HUES6 (cell line): ENCODE measurements at regions not wholly inside any gene's neighbourhood (a gene's known extent, or its start where the extent isn't known, plus 50 kb on each side); places are given as distances from the start of the nearest gene placed in this dataset.

Experiments
- H3K27ac ChIP-seq: 2 replicates; pipeline ENCODE4 v1.7.0; 2013; ENCODE audit warnings: low read depth, mild to moderate bottlenecking, low read length, inconsistent platforms
- H3K27me3 ChIP-seq: 2 replicates; pipeline ENCODE4 v1.6.1; 2013; ENCODE audit warnings: low read length; ENCODE audit not compliant: control insufficient read depth, insufficient read depth
- H3K36me3 ChIP-seq: 2 replicates; pipeline ENCODE4 v1.6.1; 2013; ENCODE audit warnings: low read length; ENCODE audit not compliant: control insufficient read depth, insufficient read depth
- H3K4me1 ChIP-seq: 2 replicates; pipeline ENCODE4 v1.6.1; 2013; ENCODE audit warnings: low read length; ENCODE audit not compliant: control insufficient read depth, insufficient read depth
- H3K4me3 ChIP-seq: 2 replicates; pipeline ENCODE4 v1.5.1; 2013; ENCODE audit warnings: low read depth, low read length
- H3K9ac ChIP-seq: one replicate; pipeline ENCODE4 v1.6.1; 2013; ENCODE audit warnings: mild to moderate bottlenecking, low read length
- H3K9me3 ChIP-seq: 2 replicates; pipeline ENCODE4 v1.6.1; 2013; ENCODE audit warnings: low read depth, low read length; ENCODE audit not compliant: control insufficient read depth, insufficient read depth

DNA sequence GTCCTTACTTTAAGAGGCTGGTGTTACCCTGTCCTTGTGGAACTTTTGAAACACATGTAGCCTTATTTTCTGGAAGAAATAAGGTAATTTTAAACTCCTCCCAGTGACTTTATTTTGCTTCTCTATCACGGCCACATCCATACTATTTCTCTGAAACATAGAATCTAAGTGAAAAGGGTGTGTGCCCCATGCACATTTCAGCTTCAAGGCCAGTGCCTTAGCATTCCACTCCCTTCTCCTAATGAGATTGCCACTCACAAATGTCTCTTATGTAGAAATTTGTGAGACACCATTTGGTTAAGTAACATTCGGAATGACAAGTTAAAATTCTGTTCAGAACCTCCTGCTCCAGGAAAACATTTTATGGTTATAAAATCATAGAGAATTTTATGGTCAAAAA lies 562.7 kb downstream of the TUSC7 start:
- no peaks in the 10 kb centered on the region for H3K9me3 ChIP-seq
- H3K27ac ChIP-seq = no peak overlapping the region
- H3K4me1 ChIP-seq = no peaks in the 10 kb centered on the region
- no peaks in the 10 kb centered on the region for H3K27me3 ChIP-seq
- no peak overlapping the region for H3K4me3 ChIP-seq
- no peak overlapping the region for H3K9ac ChIP-seq
- no peaks in the 10 kb centered on the region for H3K36me3 ChIP-seq

GRCh38 chr3:117272876-117273523 lies 563.4 kb downstream of the TUSC7 start:
- H3K9me3 ChIP-seq = no peaks in the 10 kb centered on the region

DNA sequence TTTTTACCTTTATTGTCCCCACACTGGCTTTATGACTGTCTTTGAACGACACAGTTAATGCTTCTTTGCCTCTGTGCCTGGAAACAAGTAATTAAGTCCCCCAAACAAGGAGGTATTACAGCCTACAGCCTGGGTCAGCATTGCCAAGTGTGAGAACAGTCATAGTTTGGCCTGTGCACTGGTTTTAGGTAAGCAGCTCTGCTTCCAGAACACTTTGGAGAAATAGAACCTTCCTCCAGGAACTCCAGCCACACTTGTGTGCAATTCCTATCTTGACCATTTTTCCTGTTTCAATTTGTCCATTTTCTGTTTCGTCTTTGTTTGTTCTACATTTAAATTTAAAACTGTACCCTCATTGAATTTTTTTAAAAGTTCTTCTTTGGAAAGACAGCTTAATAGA lies 568.2 kb downstream of the TUSC7 start:
- H3K4me1 ChIP-seq = no peaks in the 10 kb centered on the region
- no peak overlapping the region for H3K9ac ChIP-seq
- H3K27me3 ChIP-seq = no peaks in the 10 kb centered on the region
- no peaks in the 10 kb centered on the region for H3K36me3 ChIP-seq
- H3K9me3 ChIP-seq = no peaks in the 10 kb centered on the region
- H3K27ac ChIP-seq = no peak overlapping the region
- no peak overlapping the region for H3K4me3 ChIP-seq

More at GRCh38 chr3:117272876-117273523, 563.4 kb downstream of the TUSC7 start:
- Histone ChIP-seq H3K4me3 (no peak overlapping the region), H3K4me1 (no peaks in the 10 kb centered on the region), H3K27ac (no peak overlapping the region), H3K36me3 (no peaks in the 10 kb centered on the region), H3K27me3 (no peaks in the 10 kb centered on the region), H3K9ac (no peak overlapping the region)

DNA sequence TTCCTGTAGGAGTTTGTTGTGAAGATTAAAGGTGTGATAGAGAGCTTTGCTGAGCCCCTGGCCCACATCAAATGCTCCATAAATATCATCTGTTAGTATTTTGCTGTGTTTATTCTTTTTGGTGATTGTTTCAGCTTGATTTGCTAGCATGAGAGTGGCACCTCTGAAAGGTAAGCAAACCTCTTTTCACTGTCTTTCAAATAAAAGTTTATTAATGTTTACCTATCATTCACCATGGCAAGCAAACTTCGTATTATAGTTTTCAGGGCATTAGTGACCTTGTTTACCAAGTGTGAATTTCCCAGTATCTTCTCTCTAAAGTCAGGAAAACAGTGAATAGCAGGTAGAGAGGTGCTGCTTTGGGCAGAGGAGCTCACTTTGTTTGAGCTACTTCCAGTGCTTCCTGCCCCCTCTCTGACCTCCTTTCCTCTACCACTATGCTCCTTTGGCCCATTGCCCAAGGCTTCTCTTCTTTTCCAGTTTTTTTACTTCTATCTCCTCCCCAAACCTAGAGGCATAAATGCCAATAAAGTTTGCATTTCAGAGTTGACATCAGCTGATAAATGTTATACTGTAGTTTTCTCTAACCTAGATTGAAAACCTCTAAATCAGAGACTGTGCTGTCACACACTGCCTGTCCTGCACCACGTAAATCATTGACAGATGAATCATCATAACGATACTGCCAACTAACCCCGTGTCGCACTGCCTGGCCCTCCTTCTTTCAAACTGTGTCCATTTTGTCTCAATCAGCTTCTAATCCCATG lies 569.0 kb downstream of the TUSC7 start:
- Histone ChIP-seq H3K4me1 (no peaks in the 10 kb centered on the region), H3K27me3 (no peaks in the 10 kb centered on the region), H3K9ac (no peak overlapping the region), H3K27ac (no peak overlapping the region), H3K36me3 (no peaks in the 10 kb centered on the region), H3K9me3 (no peaks in the 10 kb centered on the region), H3K4me3 (no peak overlapping the region)

DNA sequence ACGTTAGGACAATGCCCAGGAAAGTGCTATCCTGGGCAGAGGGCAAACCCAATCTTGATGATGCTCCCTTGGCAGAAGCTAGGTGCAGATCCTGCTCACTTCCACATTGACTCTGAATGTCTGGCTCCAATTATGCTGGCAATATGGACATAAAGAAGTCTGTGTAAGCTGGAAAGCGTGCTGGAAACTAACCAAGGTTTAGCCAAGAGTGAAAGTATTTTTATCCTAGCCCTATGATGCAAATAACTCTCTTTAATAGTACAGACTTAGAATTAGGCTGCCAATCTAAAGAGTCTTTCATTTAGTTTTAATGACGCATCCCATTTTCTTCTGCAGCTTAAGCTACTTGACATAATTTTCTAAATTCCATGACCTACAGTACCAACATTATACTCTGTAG lies 571.8 kb downstream of the TUSC7 start:
- Histone ChIP-seq H3K9ac (no peak overlapping the region), H3K4me3 (no peak overlapping the region), H3K27ac (no peak overlapping the region), H3K36me3 (no peaks in the 10 kb centered on the region), H3K4me1 (no peaks in the 10 kb centered on the region), H3K27me3 (no peaks in the 10 kb centered on the region), H3K9me3 (no peaks in the 10 kb centered on the region)

DNA sequence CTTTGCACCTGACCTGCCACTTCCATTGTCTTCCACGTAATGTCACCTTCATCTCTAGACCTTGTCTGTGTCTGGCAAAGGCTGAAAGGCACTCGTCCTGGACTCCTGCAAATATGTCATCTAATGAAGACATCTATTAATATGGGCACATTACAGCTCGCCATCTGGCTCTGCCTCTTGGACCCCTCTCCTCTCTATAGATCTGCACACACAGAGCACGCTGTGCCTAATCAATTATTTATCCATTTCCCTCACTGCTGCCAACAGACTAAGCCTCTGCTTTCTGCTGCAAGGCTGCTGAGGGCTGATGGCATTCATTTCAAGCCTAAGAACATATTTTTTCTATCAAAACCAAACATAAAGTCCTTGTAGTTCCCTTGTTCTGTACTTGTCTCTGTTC lies 573.0 kb downstream of the TUSC7 start:
- Histone ChIP-seq H3K9ac (no peak overlapping the region), H3K9me3 (no peaks in the 10 kb centered on the region), H3K36me3 (no peaks in the 10 kb centered on the region), H3K27me3 (no peaks in the 10 kb centered on the region), H3K4me1 (no peaks in the 10 kb centered on the region), H3K27ac (no peak overlapping the region), H3K4me3 (no peak overlapping the region)

- Histone ChIP-seq H3K36me3 (no peaks in the 10 kb centered on the region), H3K9me3 (no peaks in the 10 kb centered on the region), H3K9ac (no peak overlapping the region), H3K27ac (no peak overlapping the region), H3K4me3 (no peak overlapping the region), H3K27me3 (no peaks in the 10 kb centered on the region), H3K4me1 (no peaks in the 10 kb centered on the region)
Observed at GRCh38 chr3:117285737-117286136, 576.2 kb downstream of the TUSC7 start.

DNA sequence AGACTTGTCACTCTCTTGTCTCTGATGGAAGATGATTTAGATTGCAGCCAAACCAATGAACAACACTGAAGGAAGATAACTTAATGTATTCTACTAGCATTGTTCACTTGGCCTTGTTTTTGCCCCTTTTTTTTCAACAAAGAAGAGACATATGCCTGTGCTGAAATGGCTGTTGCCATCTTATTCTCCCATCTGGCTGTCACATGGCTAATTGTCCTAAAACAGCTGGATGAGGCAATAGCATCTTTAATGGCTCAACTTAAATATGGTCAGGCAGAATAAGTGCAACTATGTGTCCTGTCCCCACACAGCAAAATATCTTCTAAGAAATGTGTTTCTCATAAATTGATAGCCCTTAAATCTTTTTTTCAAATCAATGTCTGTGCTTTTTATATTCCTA lies 576.9 kb downstream of the TUSC7 start:
- Histone ChIP-seq H3K4me3 (no peak overlapping the region), H3K36me3 (no peaks in the 10 kb centered on the region), H3K9ac (no peak overlapping the region), H3K4me1 (peaks cover 2% of the 10 kb centered on the region; the same call in 1 of the 2 replicates), H3K27me3 (no peaks in the 10 kb centered on the region), H3K27ac (no peak overlapping the region), H3K9me3 (no peaks in the 10 kb centered on the region)

GRCh38 chr3:117287602-117288001 lies 578.0 kb downstream of the TUSC7 start:
- H3K4me1 ChIP-seq = peaks cover 9% of the 10 kb centered on the region; the same call in 1 of the 2 replicates
- H3K36me3 ChIP-seq = no peaks in the 10 kb centered on the region
- H3K4me3 ChIP-seq = no peak overlapping the region
- H3K27me3 ChIP-seq = no peaks in the 10 kb centered on the region
- no peak overlapping the region for H3K27ac ChIP-seq
- no peak overlapping the region for H3K9ac ChIP-seq
- H3K9me3 ChIP-seq = no peaks in the 10 kb centered on the region

- Histone ChIP-seq H3K4me1 (peaks cover 9% of the 10 kb centered on the region; the same call in 1 of the 2 replicates), H3K27me3 (no peaks in the 10 kb centered on the region), H3K9me3 (no peaks in the 10 kb centered on the region)
Observed at GRCh38 chr3:117291476-117291875, 581.9 kb downstream of the TUSC7 start.

GRCh38 chr3:117297065-117297464 lies 587.5 kb downstream of the TUSC7 start:
- peaks cover 3% of the 10 kb centered on the region; the same call in 1 of the 2 replicates for H3K4me1 ChIP-seq
- H3K9me3 ChIP-seq = no peaks in the 10 kb centered on the region

More at GRCh38 chr3:117291476-117291875, 581.9 kb downstream of the TUSC7 start:
- H3K36me3 ChIP-seq = no peaks in the 10 kb centered on the region
- H3K9ac ChIP-seq = no peak overlapping the region
- H3K4me3 ChIP-seq = no peak overlapping the region
- H3K27ac ChIP-seq = no peak overlapping the region

More at GRCh38 chr3:117297065-117297464, 587.5 kb downstream of the TUSC7 start:
- no peak overlapping the region for H3K9ac ChIP-seq
- no peaks in the 10 kb centered on the region for H3K27me3 ChIP-seq
- H3K27ac ChIP-seq = no peak overlapping the region
- no peak overlapping the region for H3K4me3 ChIP-seq
- H3K36me3 ChIP-seq = no peaks in the 10 kb centered on the region
